KBM-7 (cell line): ENCODE measurements at regions not wholly inside any gene's neighbourhood (a gene's known extent, or its start where the extent isn't known, plus 50 kb on each side); places are given as distances from the start of the nearest gene placed in this dataset.

Experiments used
- DNase-seq: peaks from one replicate; pipeline ENCODE4 v3.0.0-alpha.2; 2015
- in situ Hi-C: fragments of 300-500 bp; cut with MboI; formaldehyde crosslinking; loops from 2 replicates; pipeline ENCODE4 v1.14.3; 2020; ENCODE audit warnings: low sequenced_read_pairs, low pct_unique_long_range_greater_than_20kb, mixed read lengths

GRCh38 chr22:48210812-48211211 lies 1448.4 kb downstream of the TBC1D22A start:
- in situ Hi-C loops, result no loop called here
- no peak for DNase-seq

DNA sequence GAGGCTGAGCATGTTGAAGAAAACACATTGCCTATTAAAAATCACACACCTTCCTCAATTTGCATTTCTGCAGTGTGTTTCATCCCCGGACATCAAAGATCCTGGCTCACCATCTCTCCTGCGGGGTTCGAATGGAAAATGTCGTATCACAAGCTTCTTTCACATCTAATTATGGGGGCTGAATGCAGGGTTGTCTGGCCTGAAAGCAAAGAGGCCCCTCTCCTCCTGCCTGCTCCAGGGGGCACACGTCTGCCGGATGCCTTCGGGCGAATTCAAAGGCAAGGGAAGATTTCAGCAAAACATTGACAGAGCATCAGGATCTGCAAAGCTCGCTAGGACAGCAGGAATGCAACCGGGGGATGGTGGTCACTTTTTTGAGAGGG lies 1447.7 kb downstream of the TBC1D22A start:
- in situ Hi-C loops, result no loop called here
- no peak for DNase-seq

DNA sequence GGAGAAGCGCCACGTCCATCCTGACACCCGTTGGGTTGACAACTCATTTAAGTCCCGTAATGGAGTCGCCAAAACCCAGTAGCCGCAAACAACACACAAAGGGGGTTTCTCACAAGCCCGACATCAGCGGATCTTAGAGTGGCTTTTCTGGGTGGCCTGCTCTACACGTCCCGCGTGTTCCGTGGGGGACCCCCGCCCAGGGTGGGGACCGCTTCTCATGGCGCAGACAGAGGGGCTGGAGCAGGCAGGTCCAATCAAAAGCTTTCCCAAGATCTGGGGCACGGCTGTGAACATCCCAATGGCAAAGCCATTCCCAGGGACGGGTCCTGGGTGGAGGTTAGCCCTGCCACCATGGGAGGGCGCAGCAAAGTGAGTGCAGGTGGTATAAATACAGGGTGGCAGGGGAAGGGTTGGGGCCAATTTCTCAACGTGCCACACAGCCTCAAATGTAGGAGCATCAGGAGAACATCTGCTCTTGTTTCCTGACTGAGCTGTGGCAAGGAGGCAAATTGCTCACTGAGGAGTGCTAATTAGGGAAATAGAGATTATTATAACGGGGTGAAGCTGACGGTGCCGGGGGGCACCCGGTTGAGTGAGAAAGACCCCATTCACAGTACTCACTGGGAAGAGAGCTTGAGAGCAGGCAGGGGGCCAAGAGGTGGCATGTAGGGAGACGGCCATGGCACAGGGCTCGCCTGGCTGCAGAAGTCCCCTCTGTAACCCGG lies 1447.2 kb downstream of the TBC1D22A start:
- DNase-seq, result no peak
- in situ Hi-C loops, result no loop called here

DNA sequence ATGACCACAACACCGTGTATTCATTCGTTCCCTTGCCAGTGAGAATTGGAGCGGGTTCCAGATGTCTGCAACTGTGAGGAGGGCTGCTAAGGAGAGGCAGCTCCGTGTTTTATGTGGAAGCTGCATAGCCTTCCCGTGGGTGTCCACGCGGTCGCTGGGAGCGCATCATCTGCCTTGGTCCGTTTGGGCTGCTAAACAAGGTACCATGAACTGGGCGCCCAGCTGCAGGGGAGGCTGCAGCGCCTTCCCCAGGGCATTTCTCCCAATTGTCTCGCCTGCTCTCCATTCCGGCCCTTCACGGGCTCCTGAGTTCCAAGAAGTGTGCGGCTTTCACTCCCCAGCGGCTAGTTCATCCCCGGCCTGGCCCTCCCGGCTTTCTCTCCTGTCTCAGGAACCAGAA lies 1446.4 kb downstream of the TBC1D22A start:
- DNase-seq, result no peak
- in situ Hi-C loops, result no loop called here

- DNase-seq, result no peak
- in situ Hi-C loops, result no loop called here
These were observed 1445.6 kb downstream of the TBC1D22A start for GRCh38 chr22:48207919-48208535.

DNA sequence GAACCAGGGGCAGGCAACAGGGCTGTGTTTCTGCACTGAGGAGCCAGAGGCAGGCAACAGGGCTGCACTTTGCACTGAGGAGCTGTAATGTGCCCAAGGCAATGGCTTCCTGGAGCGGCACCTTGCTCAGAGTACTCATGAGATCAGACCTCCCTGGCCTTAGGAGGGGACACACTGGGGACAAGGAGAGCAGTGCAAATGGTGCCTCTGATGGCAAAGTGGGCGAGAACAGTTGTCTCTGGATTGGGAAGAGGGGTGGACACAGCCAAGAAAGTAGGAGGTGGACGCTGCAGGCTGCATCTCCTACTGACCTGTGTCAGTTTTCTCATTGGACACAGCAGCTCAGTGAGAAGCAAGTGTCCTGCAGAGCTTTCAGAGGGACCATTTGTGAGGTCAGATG lies 1443.3 kb downstream of the TBC1D22A start:
- in situ Hi-C loops, result no loop called here
- no peak for DNase-seq

- DNase-seq, result no peak
- in situ Hi-C loops, result no loop called here
These were observed 1442.7 kb downstream of the TBC1D22A start for GRCh38 chr22:48205161-48205560.

DNA sequence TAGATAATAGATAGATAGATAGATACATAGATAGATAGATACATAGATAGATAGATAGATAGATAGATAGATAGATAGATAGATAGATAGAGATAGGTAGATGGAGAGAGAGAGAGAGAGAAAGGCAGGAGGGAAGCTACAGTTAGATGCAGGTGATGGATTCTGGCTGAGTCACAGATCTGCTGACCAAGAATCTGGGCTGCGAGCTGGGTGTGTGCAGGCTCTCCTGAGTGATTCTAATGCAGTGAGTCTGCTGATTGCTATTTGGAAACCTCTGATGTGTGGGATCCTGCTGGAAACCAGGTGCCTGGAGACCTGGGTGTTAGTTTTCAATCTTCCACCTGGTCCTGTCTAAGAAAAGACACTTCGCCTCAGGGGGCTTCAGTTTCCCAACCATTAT lies 1441.8 kb downstream of the TBC1D22A start:
- DNase-seq, result no peak
- in situ Hi-C loops, result no loop called here

GRCh38 chr22:48199667-48200066 lies 1437.2 kb downstream of the TBC1D22A start:
- DNase-seq, result no peak
- in situ Hi-C loops, result no loop called here

GRCh38 chr22:48198489-48199459 lies 1436.3 kb downstream of the TBC1D22A start:
- in situ Hi-C loops, result no loop called here
- DNase-seq, result peak; percentile 13

GRCh38 chr22:48197189-48197690 lies 1434.8 kb downstream of the TBC1D22A start:
- in situ Hi-C loops, result no loop called here
- no peak for DNase-seq

GRCh38 chr22:48192920-48193319 lies 1430.5 kb downstream of the TBC1D22A start:
- in situ Hi-C loops, result no loop called here
- DNase-seq, result peak; percentile 1

GRCh38 chr22:48192071-48192470 lies 1429.6 kb downstream of the TBC1D22A start:
- DNase-seq, result no peak
- in situ Hi-C loops, result no loop called here

GRCh38 chr22:48188231-48188721 lies 1425.8 kb downstream of the TBC1D22A start:
- DNase-seq, result no peak
- in situ Hi-C loops, result no loop called here

DNA sequence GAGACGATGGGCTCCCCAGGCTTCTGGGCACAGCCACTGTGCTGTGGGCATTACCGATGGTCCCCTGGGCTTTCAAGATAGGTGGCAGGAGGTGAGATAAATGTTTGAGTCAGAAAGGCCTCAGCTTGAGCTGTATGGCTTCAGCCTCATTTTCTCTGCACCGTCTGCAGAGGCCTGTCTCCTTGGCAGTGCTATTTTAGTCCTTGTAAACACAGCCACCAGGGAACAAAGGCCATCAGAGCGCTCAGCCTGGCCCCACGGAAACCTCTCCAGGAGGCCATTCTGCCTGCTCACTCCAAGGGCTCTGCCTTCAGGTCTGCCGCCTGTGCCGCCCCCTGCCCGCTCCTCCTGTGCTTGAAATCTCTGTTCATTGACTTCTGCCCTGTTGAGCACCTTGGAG lies 1424.9 kb downstream of the TBC1D22A start:
- DNase-seq, result no peak
- in situ Hi-C loops, result no loop called here

DNA sequence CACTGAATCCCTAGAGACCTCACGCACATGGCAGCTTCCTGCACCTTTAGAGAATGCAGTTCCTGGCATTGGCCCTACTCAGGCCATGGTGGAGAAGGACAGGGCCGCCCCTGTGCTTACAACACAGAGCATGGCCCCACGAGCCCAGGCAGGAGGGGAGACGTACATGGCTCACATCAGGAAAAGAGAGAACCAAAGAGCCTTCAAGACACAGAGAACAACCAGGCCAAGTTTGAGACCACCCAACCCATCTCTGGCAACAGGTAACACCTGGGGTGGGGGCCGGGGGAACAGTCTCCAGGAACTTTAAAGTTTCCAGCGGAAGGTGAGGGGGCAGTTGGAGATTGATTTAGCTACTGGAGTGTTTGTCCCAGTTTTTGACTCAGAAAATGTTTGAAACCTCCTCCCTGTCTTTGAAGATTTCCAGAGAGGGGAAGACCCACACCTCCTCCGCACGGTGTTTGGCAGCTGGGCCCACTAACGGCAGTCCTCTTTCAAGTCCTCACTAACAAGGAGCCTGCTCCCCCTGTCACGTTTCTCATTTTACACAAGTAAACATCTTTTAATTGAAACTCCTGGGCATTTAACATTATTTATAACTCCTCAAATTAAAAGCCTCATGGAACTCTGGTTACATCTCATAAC lies 1423.8 kb downstream of the TBC1D22A start:
- in situ Hi-C loops, result no loop called here
- DNase-seq, result no peak

DNA sequence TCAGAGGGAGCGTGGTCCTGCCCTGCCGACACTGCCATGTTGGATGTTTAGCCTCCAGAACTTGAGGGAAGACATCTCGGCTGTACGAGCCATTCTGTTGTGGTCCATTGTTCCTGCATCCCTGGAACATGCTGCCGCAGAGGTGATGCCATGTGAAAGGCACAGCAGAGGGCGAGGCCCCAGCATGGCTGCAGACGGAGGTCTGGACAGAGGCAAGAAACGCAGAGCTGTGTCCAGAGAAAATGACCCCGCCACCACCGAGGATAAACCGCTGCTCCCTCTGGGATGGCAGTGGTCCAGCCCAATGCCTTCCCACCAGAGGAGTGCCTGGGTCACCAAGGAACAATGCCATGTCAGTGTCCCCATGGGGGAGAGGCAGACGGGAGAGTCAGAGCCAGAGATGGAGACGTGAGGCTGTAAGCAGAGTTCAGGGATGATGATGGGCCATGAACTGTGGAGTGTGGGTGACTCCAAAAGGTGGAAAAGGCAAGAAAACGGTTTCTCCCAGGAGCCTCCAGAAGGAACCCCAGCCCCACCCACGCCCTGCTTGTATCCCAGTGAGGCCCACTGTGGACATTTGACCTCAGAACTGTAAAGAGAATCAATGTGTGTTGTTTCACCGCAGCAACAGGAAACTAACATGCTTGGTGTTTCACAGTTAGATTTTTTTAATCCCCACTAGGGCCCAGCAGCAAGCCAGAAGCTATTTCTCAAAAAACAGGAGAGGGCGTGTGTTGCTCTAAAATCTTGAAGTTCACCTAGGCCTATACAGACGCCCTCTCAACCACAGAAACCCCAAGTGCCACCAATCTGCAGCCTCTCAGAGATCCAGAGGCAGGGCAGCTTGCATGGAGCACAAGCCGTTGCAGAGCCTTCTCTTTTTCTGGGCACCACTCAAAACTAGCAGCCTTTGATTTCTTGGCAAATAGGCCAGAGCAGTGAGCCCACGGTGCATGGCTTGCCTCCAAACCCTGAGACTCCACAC lies 1422.9 kb downstream of the TBC1D22A start:
- DNase-seq, result no peak
- in situ Hi-C loops, result no loop called here
